GM11168 (cell line): ENCODE measurements at regions not wholly inside any gene's neighbourhood (a gene's known extent, or its start where the extent isn't known, plus 50 kb on each side); places are given as distances from the start of the nearest gene placed in this dataset.
"Not testable (repeated sequence)": the region's sequence is repeated elsewhere in the genome, so short reads cannot be mapped to it uniquely, and the experiment has no call there.

Experiments
- in situ Hi-C: fragments of 300-500 bp; cut with MboI; formaldehyde crosslinking; loops from one replicate; pipeline ENCODE4 v1.12.0; 2022; ENCODE audit warnings: low sequenced_read_pairs; ENCODE audit not compliant: unreplicated experiment

- in situ Hi-C loops, result not testable (repeated sequence)
These were observed 178.7 kb downstream of the NPIPA8 start for GRCh38 chr16:18157854-18158253.

DNA sequence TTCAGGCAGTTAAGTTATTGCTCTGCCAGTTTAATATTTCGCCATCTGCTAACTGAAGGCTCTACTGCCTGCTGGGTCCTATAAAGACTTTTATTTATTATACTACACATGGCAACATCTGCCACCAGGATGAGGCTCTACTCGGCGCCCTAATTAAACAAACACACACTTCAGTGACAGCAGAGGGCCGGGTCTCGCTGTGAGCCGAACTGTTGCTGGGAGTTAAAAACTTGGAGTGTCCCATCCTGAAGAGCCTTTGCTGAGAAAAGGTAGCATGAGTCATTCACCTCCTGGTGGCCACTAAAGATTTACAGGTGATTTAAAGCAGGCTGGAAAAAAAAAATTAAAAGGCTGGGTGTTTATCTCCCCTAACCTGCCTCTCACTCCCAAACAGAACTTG, 183.7 kb downstream of the NPIPA8 start:
- in situ Hi-C loops, result not testable (repeated sequence)

DNA sequence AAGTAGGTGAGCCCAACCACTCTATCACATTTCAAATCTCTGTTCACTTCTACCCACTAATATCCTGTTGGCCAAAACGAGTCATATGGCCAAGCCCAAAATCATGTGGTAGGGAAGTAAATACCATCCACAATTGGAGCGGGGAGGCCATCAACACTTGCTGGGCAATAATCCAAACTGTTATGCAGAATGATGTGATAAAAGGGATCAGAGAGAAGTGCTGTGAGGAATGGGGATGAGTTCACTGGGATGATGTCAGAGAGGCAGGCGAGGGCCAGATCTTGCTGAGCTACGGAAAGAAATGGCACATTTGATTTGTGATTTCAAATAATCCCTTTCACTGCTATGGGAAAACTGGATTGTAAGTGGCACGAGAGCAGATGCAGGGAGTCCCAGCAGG, 188.4 kb downstream of the NPIPA8 start:
- in situ Hi-C loops, result not testable (repeated sequence)

GRCh38 chr16:18146601-18147142, 189.9 kb downstream of the NPIPA8 start:
- in situ Hi-C loops, result not testable (repeated sequence)

GRCh38 chr16:18142066-18142465, 194.5 kb downstream of the NPIPA8 start:
- in situ Hi-C loops, result not testable (repeated sequence)

- in situ Hi-C loops, result not testable (repeated sequence)
These were observed 200.2 kb downstream of the NPIPA8 start for GRCh38 chr16:18136288-18136687.

GRCh38 chr16:18135024-18135423, 201.5 kb downstream of the NPIPA8 start:
- in situ Hi-C loops, result not testable (repeated sequence)

DNA sequence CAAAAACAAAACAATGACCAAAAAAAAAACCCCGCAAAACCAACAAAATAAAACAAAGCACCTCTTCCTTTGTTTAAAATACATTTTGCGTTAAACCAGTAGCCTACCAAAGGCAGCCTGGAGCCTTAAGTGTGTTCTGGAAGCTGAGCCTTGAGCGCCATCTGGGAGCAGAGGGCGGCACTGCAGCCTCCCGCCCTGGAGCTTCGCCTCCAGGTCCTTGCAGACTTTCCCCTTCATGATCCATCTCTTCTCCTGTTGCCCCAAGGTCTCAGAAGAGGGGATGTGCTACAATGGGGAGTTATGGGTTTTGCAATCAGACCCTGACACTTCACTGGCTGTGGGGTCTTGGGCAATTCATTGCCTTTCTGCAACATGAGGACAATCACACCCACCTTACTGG, 204.9 kb downstream of the NPIPA8 start:
- in situ Hi-C loops, result not testable (repeated sequence)

DNA sequence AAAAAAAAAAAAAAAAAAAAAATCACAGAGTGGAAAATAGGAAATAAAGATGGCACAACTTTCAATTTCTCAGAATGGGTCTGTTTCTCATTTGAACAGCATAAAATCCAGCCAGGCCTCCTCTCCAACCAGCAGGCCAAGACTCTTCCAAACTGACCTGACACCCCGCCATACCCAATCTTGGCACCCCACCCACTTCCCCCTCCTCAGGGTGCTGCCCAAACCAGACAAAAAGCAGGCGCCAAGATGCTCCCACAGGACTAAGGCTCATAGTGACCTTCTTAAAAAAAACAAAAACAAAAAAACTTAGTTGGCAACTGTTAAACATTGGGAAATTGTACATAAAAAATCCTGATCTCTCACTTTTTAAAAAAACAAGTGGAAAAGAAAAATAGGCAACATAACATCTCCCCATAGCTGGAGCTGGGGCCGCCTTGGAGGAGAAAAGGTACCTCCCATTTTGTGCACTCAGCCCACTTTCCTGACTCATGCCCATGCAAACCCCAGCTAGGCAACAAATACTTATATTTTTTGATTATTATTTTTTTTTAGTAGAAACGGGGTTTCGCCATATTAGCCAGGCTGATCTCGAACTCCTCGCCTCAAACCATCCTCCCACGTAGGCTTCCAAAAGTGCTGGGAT, 205.9 kb downstream of the NPIPA8 start:
- in situ Hi-C loops, result not testable (repeated sequence)

DNA sequence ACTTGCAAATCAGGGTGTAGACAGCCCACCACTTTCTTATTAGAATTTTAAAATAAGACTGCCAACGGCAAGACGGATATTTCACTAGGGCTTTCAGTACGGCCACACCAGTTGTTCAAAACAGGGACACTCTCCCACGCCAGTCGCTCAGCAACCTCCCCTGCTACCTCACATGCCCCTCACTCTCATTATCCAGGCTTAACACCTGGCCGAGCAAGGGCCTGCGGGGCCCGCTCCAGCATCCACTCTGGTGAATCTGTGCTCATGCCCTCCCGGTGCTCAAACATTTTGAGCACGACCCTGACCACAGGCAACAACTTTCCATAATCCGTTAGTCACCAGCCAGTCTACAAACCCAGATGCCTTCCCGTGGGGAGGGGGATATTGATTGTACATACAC, 209.5 kb downstream of the NPIPA8 start:
- in situ Hi-C loops, result not testable (repeated sequence)

GRCh38 chr16:18119092-18119491, 217.4 kb downstream of the NPIPA8 start:
- in situ Hi-C loops, result not testable (repeated sequence)

- in situ Hi-C loops, result not testable (repeated sequence)
These were observed 217.9 kb downstream of the NPIPA8 start for GRCh38 chr16:18118684-18119083.

DNA sequence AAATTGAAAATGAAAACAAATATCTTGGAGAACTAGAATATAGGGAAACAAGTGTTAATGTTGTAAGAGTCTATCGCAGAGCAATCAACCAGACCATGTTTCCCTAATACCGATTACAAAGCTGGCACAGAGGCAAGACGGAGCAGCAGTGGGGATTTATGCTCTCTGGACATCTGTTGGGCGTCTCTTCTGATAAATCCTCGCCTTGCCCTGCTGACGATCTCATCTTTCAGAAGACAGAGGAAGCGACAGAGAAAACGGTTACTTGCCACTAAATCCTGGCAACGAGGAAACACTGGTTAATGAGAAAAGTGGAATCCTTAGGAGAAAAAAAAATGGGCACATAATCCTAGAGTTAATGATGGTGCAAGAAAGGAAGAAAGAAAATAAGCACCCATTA, 218.5 kb downstream of the NPIPA8 start:
- in situ Hi-C loops, result not testable (repeated sequence)

DNA sequence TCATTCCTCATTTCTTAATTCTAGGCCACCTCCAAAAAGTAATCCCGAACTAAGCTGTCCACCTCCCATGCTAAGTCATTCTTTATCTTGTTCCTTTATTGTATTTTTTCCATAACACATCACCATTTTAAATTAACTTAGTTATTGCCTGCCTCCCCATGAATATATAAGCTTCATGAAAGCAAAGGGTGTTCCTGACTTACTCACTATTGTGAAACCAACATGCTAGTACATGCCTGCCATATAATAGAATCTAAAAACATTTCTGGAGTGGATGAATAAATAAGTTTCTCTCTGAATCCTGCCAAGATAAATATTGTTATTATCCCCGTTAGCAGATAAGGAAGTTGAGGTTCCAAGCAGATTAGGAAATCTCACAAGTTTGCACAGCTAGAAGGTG, 232.1 kb downstream of the NPIPA8 start:
- in situ Hi-C loops, result not testable (repeated sequence)

- in situ Hi-C loops, result not testable (repeated sequence)
These were observed 235.5 kb downstream of the NPIPA8 start for GRCh38 chr16:18101077-18101476.

GRCh38 chr16:18092605-18093004, 243.9 kb downstream of the NPIPA8 start:
- in situ Hi-C loops, result not testable (repeated sequence)

- in situ Hi-C loops, result not testable (repeated sequence)
These were observed 255.7 kb downstream of the NPIPA8 start for GRCh38 chr16:18080658-18081363.

GRCh38 chr16:18077910-18078309, 258.6 kb downstream of the NPIPA8 start:
- in situ Hi-C loops, result not testable (repeated sequence)

GRCh38 chr16:18072161-18072560, 264.4 kb downstream of the NPIPA8 start:
- in situ Hi-C loops, result no loop called here

GRCh38 chr16:18069683-18070082, 266.9 kb downstream of the NPIPA8 start:
- in situ Hi-C loops, result no loop called here

DNA sequence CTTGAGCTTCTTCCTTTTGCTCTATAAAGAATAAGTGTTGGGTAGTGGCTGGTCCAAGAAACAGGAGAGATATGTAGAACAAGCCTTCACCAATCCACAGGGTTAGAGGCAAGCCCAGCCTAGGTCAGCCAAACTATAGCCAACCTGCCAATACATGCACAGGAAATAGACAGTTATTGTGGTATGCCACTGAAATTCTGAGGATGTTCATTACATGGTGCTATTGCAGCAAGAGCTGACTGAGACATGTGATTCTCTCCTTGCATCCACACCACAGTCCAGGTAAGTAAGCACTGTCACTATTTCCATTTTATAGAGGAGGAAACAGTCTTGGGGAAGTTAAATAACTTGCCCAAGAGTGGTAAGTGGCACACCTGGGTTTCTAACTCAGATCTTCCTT, 268.1 kb downstream of the NPIPA8 start:
- in situ Hi-C loops, result no loop called here

GRCh38 chr16:18062713-18063112, 273.8 kb downstream of the NPIPA8 start:
- in situ Hi-C loops, result no loop called here
